HCT116 (cell line): ENCODE measurements at regions not wholly inside any gene's neighbourhood (a gene's known extent, or its start where the extent isn't known, plus 50 kb on each side); places are given as distances from the start of the nearest gene placed in this dataset.

Source experiments
- ATAC-seq: fragments of 200-7000 bp; cut with Tn5 transposase; 2 replicates; pipeline ENCODE4 v1.9.1; 2020; ENCODE audit warnings: mild to moderate bottlenecking, moderate library complexity
- BruUV-seq: library from RNA; stranded (reverse); fragments of 400-500 nt; replicated peaks from 2 replicates; lab custom pipeline; 2021; lab: Mats Ljungman, UMichigan
- CTCF ChIA-PET: fragments of 300-600 bp; sonication (Branson Sonifier 250); formaldehyde crosslinking; loops from one replicate; lab custom pipeline; 2021; ENCODE audit warnings: antibody characterized with exemption; lab: Charles Lee
- POLR2A ChIA-PET: fragments of 300-600, 350-600 bp; sonication (Branson Sonifier 250); formaldehyde crosslinking; loops from one replicate; lab custom pipeline; 2021; ENCODE audit warnings: antibody characterized with exemption; lab: Charles Lee
- RAD21 ChIA-PET, 2 experiments: fragments of 300-600 bp; sonication (Branson Sonifier 250); formaldehyde crosslinking; loops; one replicate each; lab custom pipeline; 2023; ENCODE audit warnings: low total read pairs in 2 of 2; ENCODE audit not compliant: uncharacterized antibody in 2 of 2, unreplicated experiment in 2 of 2, low non-redundant PET in 1 of 2; lab: Charles Lee
- DNase-seq: peaks from one replicate; pipeline ENCODE4 v3.0.0-alpha.2; 2010; ENCODE audit warnings: low read depth, low spot score
- H2AFZ ChIP-seq: fragments of 200-600 bp; shearing (Covaris generic), sonication (generic); 2 replicates; pipeline ENCODE4 v1.6.1; 2017; ENCODE audit warnings: low read depth, mixed run types, mixed read lengths, antibody characterized with exemption, low read length; ENCODE audit not compliant: poor library complexity, severe bottlenecking
- H3K27ac ChIP-seq: 2 replicates; pipeline ENCODE4 v1.5.1; 2012; ENCODE audit warnings: low read depth, low read length
- H3K27me3 ChIP-seq: fragments of 200-600 bp; sonication (generic); 2 replicates; pipeline ENCODE4 v1.6.1; 2016; ENCODE audit warnings: mixed run types, low read length, mixed read lengths; ENCODE audit not compliant: insufficient read depth
- H3K36me3 ChIP-seq, 2 experiments: fragments of 200-500 bp in 1 of 2; fragments of 200-600 bp in 1 of 2; sonication (Bioruptor generic) in 1 of 2; sonication (generic) in 1 of 2; 2 replicates each; pipeline versions ENCODE4 v1.5.1 to v1.6.1; 2014 to 2016; ENCODE audit warnings: low read length in 2 of 2, inconsistent platforms in 1 of 2, mixed read lengths in 1 of 2, mixed run types in 1 of 2; ENCODE audit not compliant: insufficient read depth in 2 of 2, control insufficient read depth in 1 of 2
- H3K4me1 ChIP-seq, 2 experiments: fragments of 200-600 bp in 1 of 2; sonication (generic) in 1 of 2; 2 replicates each; pipeline versions ENCODE4 v1.5.1 to v1.6.1; 2012 to 2017; ENCODE audit warnings: low read length in 2 of 2, inconsistent platforms in 1 of 2, mild to moderate bottlenecking in 1 of 2, mixed read lengths in 1 of 2, mixed run types in 1 of 2, moderate library complexity in 1 of 2; ENCODE audit not compliant: insufficient read depth in 2 of 2, control insufficient read depth in 1 of 2
- H3K4me2 ChIP-seq: fragments of 200-600 bp; sonication (generic); 2 replicates; pipeline ENCODE4 v1.6.1; 2017; ENCODE audit warnings: mixed run types, low read length, mixed read lengths
- H3K4me3 ChIP-seq, 2 experiments: fragments of 200-600 bp in 1 of 2; sonication (generic) in 1 of 2; replicated peaks in 1 of 2; 2 replicates each; pipeline ENCODE4 v1.5.1; 2011 to 2016; ENCODE audit warnings: low read length in 2 of 2, control low read depth in 1 of 2, low read depth in 1 of 2, mild to moderate bottlenecking in 1 of 2, mixed read lengths in 1 of 2, mixed run types in 1 of 2
- H3K79me2 ChIP-seq: fragments of 200-600 bp; sonication (generic); 2 replicates; pipeline ENCODE4 v1.6.1; 2017; ENCODE audit warnings: mild to moderate bottlenecking, mixed run types, low read length, moderate library complexity, mixed read lengths; ENCODE audit not compliant: insufficient read depth
- H3K9ac ChIP-seq: fragments of 200-600 bp; sonication (generic); 2 replicates; pipeline ENCODE4 v1.6.1; 2016; ENCODE audit warnings: low read length, mixed read lengths
- H3K9me2 ChIP-seq: fragments of 200-600 bp; sonication (generic), shearing (Covaris generic); 2 replicates; pipeline ENCODE4 v1.6.1; 2017; ENCODE audit warnings: mixed run types, mild to moderate bottlenecking, moderate library complexity; ENCODE audit not compliant: insufficient read depth
- H3K9me3 ChIP-seq, 2 experiments: fragments of 200-500 bp in 1 of 2; fragments of 200-600 bp in 1 of 2; sonication (Bioruptor generic) in 1 of 2; sonication (generic) in 1 of 2; 2 replicates each; pipeline ENCODE4 v1.6.1; 2014 to 2017; ENCODE audit warnings: low read length in 2 of 2, mixed read lengths in 2 of 2, inconsistent platforms in 1 of 2, low read depth in 1 of 2, mild to moderate bottlenecking in 1 of 2, mixed run types in 1 of 2, moderate library complexity in 1 of 2; ENCODE audit not compliant: control insufficient read depth in 1 of 2, insufficient read depth in 1 of 2
- H4K20me1 ChIP-seq: fragments of 200-600 bp; sonication (generic), shearing (Covaris generic); 2 replicates; pipeline ENCODE4 v1.6.1; 2017; ENCODE audit warnings: mixed run types, mild to moderate bottlenecking, moderate library complexity; ENCODE audit not compliant: insufficient read depth
- CBX3 ChIP-seq: IDR thresholded peaks from 2 replicates; pipeline ENCODE4 v1.6.1; 2012; ENCODE audit warnings: low read depth
- CEBPB ChIP-seq: IDR thresholded peaks from 2 replicates; pipeline ENCODE4 v1.6.1; 2012; ENCODE audit warnings: low read depth
- EGR1 ChIP-seq: IDR thresholded peaks from 2 replicates; pipeline ENCODE4 v1.6.1; 2012; ENCODE audit warnings: low read depth
- ELF1 ChIP-seq: IDR thresholded peaks from 2 replicates; pipeline ENCODE4 v1.6.1; 2012; ENCODE audit warnings: low read depth, borderline replicate concordance
- EZH2 ChIP-seq: fragments of 200-600 bp; sonication (generic); IDR thresholded peaks from 2 replicates; pipeline ENCODE4 v1.6.1; 2017; ENCODE audit warnings: antibody characterized with exemption, mixed run types
- EZH2phosphoT487 ChIP-seq: fragments of 200-600 bp; IDR thresholded peaks from 2 replicates; pipeline ENCODE4 v1.6.1; 2018; ENCODE audit warnings: antibody characterized with exemption, borderline replicate concordance
- FOSL1 ChIP-seq: IDR thresholded peaks from 2 replicates; pipeline ENCODE4 v1.6.1; 2012; ENCODE audit warnings: low read depth
- JUND ChIP-seq: IDR thresholded peaks from 2 replicates; pipeline ENCODE4 v1.6.1; 2012
- POLR2A ChIP-seq: IDR thresholded peaks from 2 replicates; pipeline ENCODE4 v1.7.0; 2011; ENCODE audit warnings: borderline replicate concordance; ENCODE audit not compliant: insufficient read depth, insufficient read length; ENCODE audit errors: extremely low read depth
- RAD21 ChIP-seq: IDR thresholded peaks from 2 replicates; pipeline ENCODE4 v1.6.1; 2012; ENCODE audit warnings: low read depth, mild to moderate bottlenecking
- SIN3A ChIP-seq: IDR thresholded peaks from 2 replicates; pipeline ENCODE4 v1.6.1; 2012; ENCODE audit warnings: low read depth
- SP1 ChIP-seq: IDR thresholded peaks from 2 replicates; pipeline ENCODE4 v1.6.1; 2012; ENCODE audit warnings: low read depth
- SRF ChIP-seq: IDR thresholded peaks from 2 replicates; pipeline ENCODE4 v1.6.1; 2012; ENCODE audit warnings: low read depth
- YY1 ChIP-seq: IDR thresholded peaks from 2 replicates; pipeline ENCODE4 v1.6.1; 2011; ENCODE audit warnings: low read length, low read depth, moderate library complexity, mild to moderate bottlenecking; ENCODE audit not compliant: insufficient replicate concordance; ENCODE audit errors: extremely low read depth
- ZNF274 ChIP-seq: fragments of 200-500 bp; sonication (Bioruptor generic); IDR thresholded peaks from 2 replicates; pipeline ENCODE4 v1.6.1; 2014; ENCODE audit warnings: mild to moderate bottlenecking, low read depth, low read length, inconsistent platforms
- intact Hi-C: fragments of 100-400 bp; cut with micrococcal nuclease; formaldehyde crosslinking; loops from 2 replicates; pipeline ENCODE4 v1.10.0; 2022
- TF ChIP-seq, protein P1 (sequence below): IDR thresholded peaks from 2 replicates; pipeline ENCODE4 v1.6.1; 2012
- TF ChIP-seq, protein P2 (sequence below): IDR thresholded peaks from 2 replicates; pipeline ENCODE4 v1.6.1; 2012
- TF ChIP-seq, protein P3 (sequence below), 3 experiments: fragments of 200-600 bp in 1 of 3; sonication (generic) in 1 of 3; IDR thresholded peaks in 2 of 3; conservative IDR thresholded peaks in 1 of 3; 2 replicates each; pipeline ENCODE4 v1.5.1; 2012 to 2017; ENCODE audit warnings: low read depth in 2 of 3, low read length in 2 of 3, antibody characterized with exemption in 1 of 3, borderline replicate concordance in 1 of 3, control low read depth in 1 of 3, mild to moderate bottlenecking in 1 of 3, mixed read lengths in 1 of 3, mixed run types in 1 of 3, moderate library complexity in 1 of 3; ENCODE audit not compliant: insufficient read depth in 1 of 3
- TF ChIP-seq, protein P4 (sequence below): IDR thresholded peaks from 2 replicates; pipeline ENCODE4 v1.6.1; 2011; ENCODE audit warnings: mild to moderate bottlenecking, low read length, moderate library complexity; ENCODE audit not compliant: insufficient replicate concordance; ENCODE audit errors: extremely low read depth
- TF ChIP-seq, protein P5 (sequence below): IDR thresholded peaks from 2 replicates; pipeline ENCODE4 v1.6.1; 2012; ENCODE audit warnings: low read depth

DNA sequence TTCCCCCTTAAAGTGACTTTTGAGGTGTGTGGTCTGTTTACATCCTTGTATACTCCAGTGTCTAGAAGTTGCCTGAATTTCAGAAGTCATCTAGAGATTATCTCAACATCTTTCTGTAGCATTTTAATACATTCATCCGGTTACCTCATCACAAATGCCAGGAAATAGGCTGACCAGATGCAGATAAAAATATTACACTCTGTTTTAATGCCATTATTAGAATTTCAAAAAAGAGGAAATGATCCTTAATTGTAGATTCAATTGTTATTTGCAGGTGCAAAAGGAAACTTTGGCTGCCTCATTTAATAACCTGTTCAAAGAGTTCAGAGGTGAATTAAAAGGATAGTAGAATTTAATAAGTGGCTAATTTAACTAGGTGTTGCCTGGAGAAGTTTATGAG lies 290.9 kb downstream of the C3orf38 start:
- H3K9me2 ChIP-seq = no peaks in the 10 kb centered on the region
- intact Hi-C loops = no loop called here
- no peaks in the 10 kb centered on the region for H3K27me3 ChIP-seq
- ChIA-PET RAD21 (no interaction called here), POLR2A (no interaction called here), CTCF (no interaction called here)
- BruUV-seq = no TSS peak
- H2AFZ ChIP-seq = no peak overlapping the region
- ATAC-seq (no peak), DNase-seq (no peak)
- H3K27ac ChIP-seq = no peak overlapping the region
- no peak overlapping the region for H3K9ac ChIP-seq
- H3K4me2 ChIP-seq = no peak overlapping the region
- H3K9me3 ChIP-seq = peaks cover 3 to 14% of the 10 kb centered on the region in 2 experiments; a peak in 3 of 4 replicates
- no peaks in the 10 kb centered on the region for H3K4me1 ChIP-seq
- no peaks in the 10 kb centered on the region for H3K36me3 ChIP-seq
- H4K20me1 ChIP-seq = no peaks in the 10 kb centered on the region
- no peak overlapping the region for H3K4me3 ChIP-seq
- H3K79me2 ChIP-seq = no peaks in the 10 kb centered on the region
- no peak for TF ChIP-seq EZH2phosphoT487
- TF ChIP-seq EGR1 = no peak
- TF ChIP-seq FOSL1 = no peak
- no peak for TF ChIP-seq ELF1
- no peak for TF ChIP-seq EZH2
- TF ChIP-seq, protein P1, sequence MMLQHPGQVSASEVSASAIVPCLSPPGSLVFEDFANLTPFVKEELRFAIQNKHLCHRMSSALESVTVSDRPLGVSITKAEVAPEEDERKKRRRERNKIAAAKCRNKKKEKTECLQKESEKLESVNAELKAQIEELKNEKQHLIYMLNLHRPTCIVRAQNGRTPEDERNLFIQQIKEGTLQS = no peak
- TF ChIP-seq, protein P2, sequence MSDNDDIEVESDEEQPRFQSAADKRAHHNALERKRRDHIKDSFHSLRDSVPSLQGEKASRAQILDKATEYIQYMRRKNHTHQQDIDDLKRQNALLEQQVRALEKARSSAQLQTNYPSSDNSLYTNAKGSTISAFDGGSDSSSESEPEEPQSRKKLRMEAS = no peak
- no peak for TF ChIP-seq CBX3
- TF ChIP-seq, protein P3, sequence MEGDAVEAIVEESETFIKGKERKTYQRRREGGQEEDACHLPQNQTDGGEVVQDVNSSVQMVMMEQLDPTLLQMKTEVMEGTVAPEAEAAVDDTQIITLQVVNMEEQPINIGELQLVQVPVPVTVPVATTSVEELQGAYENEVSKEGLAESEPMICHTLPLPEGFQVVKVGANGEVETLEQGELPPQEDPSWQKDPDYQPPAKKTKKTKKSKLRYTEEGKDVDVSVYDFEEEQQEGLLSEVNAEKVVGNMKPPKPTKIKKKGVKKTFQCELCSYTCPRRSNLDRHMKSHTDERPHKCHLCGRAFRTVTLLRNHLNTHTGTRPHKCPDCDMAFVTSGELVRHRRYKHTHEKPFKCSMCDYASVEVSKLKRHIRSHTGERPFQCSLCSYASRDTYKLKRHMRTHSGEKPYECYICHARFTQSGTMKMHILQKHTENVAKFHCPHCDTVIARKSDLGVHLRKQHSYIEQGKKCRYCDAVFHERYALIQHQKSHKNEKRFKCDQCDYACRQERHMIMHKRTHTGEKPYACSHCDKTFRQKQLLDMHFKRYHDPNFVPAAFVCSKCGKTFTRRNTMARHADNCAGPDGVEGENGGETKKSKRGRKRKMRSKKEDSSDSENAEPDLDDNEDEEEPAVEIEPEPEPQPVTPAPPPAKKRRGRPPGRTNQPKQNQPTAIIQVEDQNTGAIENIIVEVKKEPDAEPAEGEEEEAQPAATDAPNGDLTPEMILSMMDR (IDR thresholded peaks at IDR 0.05 in 2 of 3, conservative IDR thresholded peaks at IDR 0.05 in 1 of 3; ENCODE audit: borderline replicate concordance in 1 of 3, insufficient read depth in 1 of 3, low read depth in 2 of 3, low read length in 2 of 3) = no peak
- TF ChIP-seq SRF = no peak
- no peak for TF ChIP-seq SP1
- TF ChIP-seq, protein P4, sequence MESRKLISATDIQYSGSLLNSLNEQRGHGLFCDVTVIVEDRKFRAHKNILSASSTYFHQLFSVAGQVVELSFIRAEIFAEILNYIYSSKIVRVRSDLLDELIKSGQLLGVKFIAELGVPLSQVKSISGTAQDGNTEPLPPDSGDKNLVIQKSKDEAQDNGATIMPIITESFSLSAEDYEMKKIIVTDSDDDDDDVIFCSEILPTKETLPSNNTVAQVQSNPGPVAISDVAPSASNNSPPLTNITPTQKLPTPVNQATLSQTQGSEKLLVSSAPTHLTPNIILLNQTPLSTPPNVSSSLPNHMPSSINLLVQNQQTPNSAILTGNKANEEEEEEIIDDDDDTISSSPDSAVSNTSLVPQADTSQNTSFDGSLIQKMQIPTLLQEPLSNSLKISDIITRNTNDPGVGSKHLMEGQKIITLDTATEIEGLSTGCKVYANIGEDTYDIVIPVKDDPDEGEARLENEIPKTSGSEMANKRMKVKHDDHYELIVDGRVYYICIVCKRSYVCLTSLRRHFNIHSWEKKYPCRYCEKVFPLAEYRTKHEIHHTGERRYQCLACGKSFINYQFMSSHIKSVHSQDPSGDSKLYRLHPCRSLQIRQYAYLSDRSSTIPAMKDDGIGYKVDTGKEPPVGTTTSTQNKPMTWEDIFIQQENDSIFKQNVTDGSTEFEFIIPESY = no peak
- TF ChIP-seq YY1 = no peak
- TF ChIP-seq CEBPB = no peak
- no peak for TF ChIP-seq SIN3A
- no peak for TF ChIP-seq JUND
- no peak for TF ChIP-seq ZNF274
- TF ChIP-seq, protein P5, sequence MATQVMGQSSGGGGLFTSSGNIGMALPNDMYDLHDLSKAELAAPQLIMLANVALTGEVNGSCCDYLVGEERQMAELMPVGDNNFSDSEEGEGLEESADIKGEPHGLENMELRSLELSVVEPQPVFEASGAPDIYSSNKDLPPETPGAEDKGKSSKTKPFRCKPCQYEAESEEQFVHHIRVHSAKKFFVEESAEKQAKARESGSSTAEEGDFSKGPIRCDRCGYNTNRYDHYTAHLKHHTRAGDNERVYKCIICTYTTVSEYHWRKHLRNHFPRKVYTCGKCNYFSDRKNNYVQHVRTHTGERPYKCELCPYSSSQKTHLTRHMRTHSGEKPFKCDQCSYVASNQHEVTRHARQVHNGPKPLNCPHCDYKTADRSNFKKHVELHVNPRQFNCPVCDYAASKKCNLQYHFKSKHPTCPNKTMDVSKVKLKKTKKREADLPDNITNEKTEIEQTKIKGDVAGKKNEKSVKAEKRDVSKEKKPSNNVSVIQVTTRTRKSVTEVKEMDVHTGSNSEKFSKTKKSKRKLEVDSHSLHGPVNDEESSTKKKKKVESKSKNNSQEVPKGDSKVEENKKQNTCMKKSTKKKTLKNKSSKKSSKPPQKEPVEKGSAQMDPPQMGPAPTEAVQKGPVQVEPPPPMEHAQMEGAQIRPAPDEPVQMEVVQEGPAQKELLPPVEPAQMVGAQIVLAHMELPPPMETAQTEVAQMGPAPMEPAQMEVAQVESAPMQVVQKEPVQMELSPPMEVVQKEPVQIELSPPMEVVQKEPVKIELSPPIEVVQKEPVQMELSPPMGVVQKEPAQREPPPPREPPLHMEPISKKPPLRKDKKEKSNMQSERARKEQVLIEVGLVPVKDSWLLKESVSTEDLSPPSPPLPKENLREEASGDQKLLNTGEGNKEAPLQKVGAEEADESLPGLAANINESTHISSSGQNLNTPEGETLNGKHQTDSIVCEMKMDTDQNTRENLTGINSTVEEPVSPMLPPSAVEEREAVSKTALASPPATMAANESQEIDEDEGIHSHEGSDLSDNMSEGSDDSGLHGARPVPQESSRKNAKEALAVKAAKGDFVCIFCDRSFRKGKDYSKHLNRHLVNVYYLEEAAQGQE = no peak
- TF ChIP-seq RAD21 = no peak
- TF ChIP-seq POLR2A = no peak
